Loucy (cell line): ENCODE measurements at regions not wholly inside any gene's neighbourhood (a gene's known extent, or its start where the extent isn't known, plus 50 kb on each side); places are given as distances from the start of the nearest gene placed in this dataset.

Source experiments
- EZH2phosphoT487 ChIP-seq: fragments of 200-600 bp; IDR thresholded peaks from 2 replicates; pipeline ENCODE4 v1.6.1; 2018; ENCODE audit warnings: antibody characterized with exemption, mild to moderate bottlenecking, moderate library complexity, borderline replicate concordance
- TF ChIP-seq, protein P1 (sequence below): fragments of 200-600 bp; sonication (generic); conservative IDR thresholded peaks from 2 replicates; pipeline ENCODE4 v1.5.1; 2014; ENCODE audit warnings: mild to moderate bottlenecking, antibody characterized with exemption, low read length

DNA sequence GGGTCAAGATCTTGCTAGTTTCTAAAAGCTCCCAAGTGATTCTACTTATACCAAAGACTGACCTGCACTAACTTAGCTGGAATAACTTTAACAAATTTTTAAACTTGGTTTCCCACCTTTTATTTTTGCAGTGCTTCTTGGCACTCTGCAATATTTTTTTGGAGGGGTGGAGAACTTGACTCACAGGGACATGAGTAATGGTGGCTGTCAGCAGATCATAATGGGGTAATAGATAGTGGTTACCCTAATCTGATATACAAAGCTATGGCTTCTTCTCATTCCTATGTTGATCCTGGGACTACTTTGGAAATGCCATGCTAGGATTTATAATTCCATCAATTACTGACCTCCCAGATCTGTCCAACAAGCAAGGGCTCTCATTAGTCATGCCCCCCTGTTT, 295.7 kb downstream of the GPAT3 start:
- TF ChIP-seq, protein P1, sequence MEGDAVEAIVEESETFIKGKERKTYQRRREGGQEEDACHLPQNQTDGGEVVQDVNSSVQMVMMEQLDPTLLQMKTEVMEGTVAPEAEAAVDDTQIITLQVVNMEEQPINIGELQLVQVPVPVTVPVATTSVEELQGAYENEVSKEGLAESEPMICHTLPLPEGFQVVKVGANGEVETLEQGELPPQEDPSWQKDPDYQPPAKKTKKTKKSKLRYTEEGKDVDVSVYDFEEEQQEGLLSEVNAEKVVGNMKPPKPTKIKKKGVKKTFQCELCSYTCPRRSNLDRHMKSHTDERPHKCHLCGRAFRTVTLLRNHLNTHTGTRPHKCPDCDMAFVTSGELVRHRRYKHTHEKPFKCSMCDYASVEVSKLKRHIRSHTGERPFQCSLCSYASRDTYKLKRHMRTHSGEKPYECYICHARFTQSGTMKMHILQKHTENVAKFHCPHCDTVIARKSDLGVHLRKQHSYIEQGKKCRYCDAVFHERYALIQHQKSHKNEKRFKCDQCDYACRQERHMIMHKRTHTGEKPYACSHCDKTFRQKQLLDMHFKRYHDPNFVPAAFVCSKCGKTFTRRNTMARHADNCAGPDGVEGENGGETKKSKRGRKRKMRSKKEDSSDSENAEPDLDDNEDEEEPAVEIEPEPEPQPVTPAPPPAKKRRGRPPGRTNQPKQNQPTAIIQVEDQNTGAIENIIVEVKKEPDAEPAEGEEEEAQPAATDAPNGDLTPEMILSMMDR, result no peak
- no peak for TF ChIP-seq EZH2phosphoT487
